ENCODE measurements at regions not wholly inside any gene's neighbourhood (a gene's known extent, or its start where the extent isn't known, plus 50 kb on each side); places are given as distances from the start of the nearest gene placed in this dataset.

GRCh38 chr6:101266063-101266462 is 127.4 kb upstream of the GRIK2 start:
- H3K27me3 ChIP-seq (replicated peaks; ENCODE audit: control insufficient read depth, insufficient read depth, low read length), result no peaks in the 10 kb centered on the region
- no peaks in the 10 kb centered on the region for H3K36me3 ChIP-seq (ENCODE audit: control insufficient read depth, insufficient read depth, low read length)
- no peak for TF ChIP-seq CTCF (IDR thresholded peaks at IDR 0.05; ENCODE audit: insufficient read depth, low read length, poor library complexity, severe bottlenecking)
- DNase-seq (ENCODE audit: extremely low read depth, insufficient read length), result no peak
- no peak overlapping the region for H3K4me3 ChIP-seq (replicated peaks; ENCODE audit: low read depth, low read length)

- H3K4me3 ChIP-seq (replicated peaks; ENCODE audit: low read depth, low read length), result no peak overlapping the region
- TF ChIP-seq CTCF (IDR thresholded peaks at IDR 0.05; ENCODE audit: insufficient read depth, low read length, poor library complexity, severe bottlenecking), result no peak
These were observed 125.0 kb upstream of the GRIK2 start for GRCh38 chr6:101268541-101268940.

GRCh38 chr6:101275251-101275650 is 118.3 kb upstream of the GRIK2 start:
- Histone ChIP-seq H3K4me3 (replicated peaks; ENCODE audit: low read depth, low read length) (no peak overlapping the region), H3K36me3 (ENCODE audit: control insufficient read depth, insufficient read depth, low read length) (no peaks in the 10 kb centered on the region), H3K27me3 (replicated peaks; ENCODE audit: control insufficient read depth, insufficient read depth, low read length) (no peaks in the 10 kb centered on the region)
- no peak for DNase-seq (ENCODE audit: extremely low read depth, insufficient read length)
- TF ChIP-seq CTCF (IDR thresholded peaks at IDR 0.05; ENCODE audit: insufficient read depth, low read length, poor library complexity, severe bottlenecking), result no peak

More at GRCh38 chr6:101268541-101268940, 125.0 kb upstream of the GRIK2 start:
- no peak for DNase-seq (ENCODE audit: extremely low read depth, insufficient read length)
- Histone ChIP-seq H3K36me3 (ENCODE audit: control insufficient read depth, insufficient read depth, low read length) (no peaks in the 10 kb centered on the region), H3K27me3 (replicated peaks; ENCODE audit: control insufficient read depth, insufficient read depth, low read length) (no peaks in the 10 kb centered on the region)

GRCh38 chr6:101276066-101276465 is 117.4 kb upstream of the GRIK2 start:
- no peak for TF ChIP-seq CTCF (IDR thresholded peaks at IDR 0.05; ENCODE audit: insufficient read depth, low read length, poor library complexity, severe bottlenecking)
- Histone ChIP-seq H3K27me3 (replicated peaks; ENCODE audit: control insufficient read depth, insufficient read depth, low read length) (no peaks in the 10 kb centered on the region), H3K36me3 (ENCODE audit: control insufficient read depth, insufficient read depth, low read length) (no peaks in the 10 kb centered on the region), H3K4me3 (replicated peaks; ENCODE audit: low read depth, low read length) (no peak overlapping the region)
- no peak for DNase-seq (ENCODE audit: extremely low read depth, insufficient read length)

- no peak for DNase-seq (ENCODE audit: extremely low read depth, insufficient read length)
- Histone ChIP-seq H3K27me3 (replicated peaks; ENCODE audit: control insufficient read depth, insufficient read depth, low read length) (no peaks in the 10 kb centered on the region), H3K36me3 (ENCODE audit: control insufficient read depth, insufficient read depth, low read length) (no peaks in the 10 kb centered on the region), H3K4me3 (replicated peaks; ENCODE audit: low read depth, low read length) (no peak overlapping the region)
- no peak for TF ChIP-seq CTCF (IDR thresholded peaks at IDR 0.05; ENCODE audit: insufficient read depth, low read length, poor library complexity, severe bottlenecking)
These were observed 114.1 kb upstream of the GRIK2 start for GRCh38 chr6:101279410-101279809.

GRCh38 chr6:101281266-101281665 is 112.2 kb upstream of the GRIK2 start:
- no peak for DNase-seq (ENCODE audit: extremely low read depth, insufficient read length)
- H3K36me3 ChIP-seq (ENCODE audit: control insufficient read depth, insufficient read depth, low read length), result no peaks in the 10 kb centered on the region
- TF ChIP-seq CTCF (IDR thresholded peaks at IDR 0.05; ENCODE audit: insufficient read depth, low read length, poor library complexity, severe bottlenecking), result no peak

More at GRCh38 chr6:101281266-101281665, 112.2 kb upstream of the GRIK2 start:
- no peaks in the 10 kb centered on the region for H3K27me3 ChIP-seq (replicated peaks; ENCODE audit: control insufficient read depth, insufficient read depth, low read length)
- no peak overlapping the region for H3K4me3 ChIP-seq (replicated peaks; ENCODE audit: low read depth, low read length)
